GM12878 (cell line): ENCODE measurements at regions not wholly inside any gene's neighbourhood (a gene's known extent, or its start where the extent isn't known, plus 50 kb on each side); places are given as distances from the start of the nearest gene placed in this dataset.

Experiments used
- ATF3 ChIP-seq: IDR thresholded peaks from 2 replicates; pipeline ENCODE4 v1.6.1; 2011; ENCODE audit warnings: low read depth, mild to moderate bottlenecking, low read length, moderate library complexity, borderline replicate concordance; ENCODE audit errors: extremely low read depth
- CEBPZ ChIP-seq: fragments of 150-350 bp; IDR thresholded peaks from 2 replicates; pipeline ENCODE4 v1.6.1; 2016; ENCODE audit warnings: low read depth, low read length
- EP300 ChIP-seq, 2 experiments: fragments of 150-350 bp in 1 of 2; IDR thresholded peaks; 2 replicates each; pipeline ENCODE4 v1.6.1; 2011 to 2012; ENCODE audit warnings: low read depth in 2 of 2, low read length in 2 of 2, borderline replicate concordance in 1 of 2, improper control_type of control experiment in 1 of 2, inconsistent platforms in 1 of 2; ENCODE audit not compliant: control insufficient read depth in 1 of 2
- PBX3 ChIP-seq: IDR thresholded peaks from 2 replicates; pipeline ENCODE4 v1.6.1; 2011; ENCODE audit warnings: mild to moderate bottlenecking, low read depth, low read length, moderate library complexity; ENCODE audit not compliant: insufficient replicate concordance
- SMAD5 ChIP-seq: IDR thresholded peaks from 2 replicates; pipeline ENCODE4 v1.6.1; 2016; ENCODE audit warnings: antibody characterized with exemption, low read depth
- USF2 ChIP-seq: IDR thresholded peaks from 2 replicates; pipeline ENCODE4 v1.6.1; 2011; ENCODE audit warnings: low read depth, low read length, improper control_type of control experiment, borderline replicate concordance

- TF ChIP-seq USF2 (no peak), SMAD5 (no peak), PBX3 (no peak), CEBPZ (no peak), ATF3 (no peak), EP300 (IDR thresholded peaks at IDR 0.05; ENCODE audit: borderline replicate concordance in 1 of 2, control insufficient read depth in 1 of 2, low read depth in 2 of 2, low read length in 2 of 2) (no peak)
These were observed 831.2 kb downstream of the METTL15 start (continued) for GRCh38 chr11:28939381-28939780.
